Naive thymus-derived CD8-positive, alpha-beta T cell (primary cell): ENCODE measurements at regions not wholly inside any gene's neighbourhood (a gene's known extent, or its start where the extent isn't known, plus 50 kb on each side); places are given as distances from the start of the nearest gene placed in this dataset.
"Not testable (repeated sequence)": the region's sequence is repeated elsewhere in the genome, so short reads cannot be mapped to it uniquely, and the experiment has no call there.

Experiments used
- ATAC-seq, 2 donors: fragments of 150-1000 bp; cut with Tn5 transposase in 1 of 2; sonication (Bioruptor Pico), chemical (Tn5 transposase) in 1 of 2; 1 replicate in 1 of 2; 2 replicates in 1 of 2; pipeline ENCODE4 v1.10.0; 2021; ENCODE audit warnings: mild to moderate bottlenecking in 2 of 2, moderate library complexity in 2 of 2
- POLR2A ChIA-PET: fragments of 350-600 bp; sonication (Branson Sonifier 250); formaldehyde crosslinking; loops from one replicate; lab custom pipeline; 2021; ENCODE audit warnings: antibody characterized with exemption; lab: Charles Lee
- DNase-seq, 10 donors: peaks; one replicate each; pipeline versions ENCODE4 v3.0.0 to v3.0.0-alpha.2; 2020 to 2022
- H3K27ac Mint-ChIP-seq, 10 donors: one replicate each; pipeline ENCODE4 v1.8.0; 2020 to 2022; ENCODE audit warnings: mild to moderate bottlenecking in 10 of 10, mixed read lengths in 10 of 10, moderate library complexity in 4 of 10, inconsistent platforms in 1 of 10
- H3K27me3 Mint-ChIP-seq, 5 donors: one replicate each; pipeline ENCODE4 v1.8.0; 2021 to 2022; ENCODE audit warnings: mixed read lengths in 5 of 5
- H3K36me3 Mint-ChIP-seq, 3 donors: one replicate each; pipeline ENCODE4 v1.8.0; 2020 to 2022; ENCODE audit warnings: mixed read lengths in 3 of 3, mild to moderate bottlenecking in 2 of 3, inconsistent platforms in 1 of 3
- H3K4me1 Mint-ChIP-seq, 4 donors: one replicate each; pipeline ENCODE4 v1.8.0; 2021 to 2022; ENCODE audit warnings: mixed read lengths in 4 of 4
- H3K4me3 Mint-ChIP-seq, 10 donors: one replicate each; pipeline ENCODE4 v1.8.0; 2020 to 2022; ENCODE audit warnings: mild to moderate bottlenecking in 10 of 10, mixed read lengths in 10 of 10, moderate library complexity in 6 of 10, inconsistent platforms in 1 of 10
- H3K9me3 Mint-ChIP-seq, 9 donors: one replicate each; pipeline ENCODE4 v1.8.0; 2020 to 2022; ENCODE audit warnings: mixed read lengths in 9 of 9, mild to moderate bottlenecking in 3 of 9, inconsistent platforms in 1 of 9, moderate library complexity in 1 of 9

DNA sequence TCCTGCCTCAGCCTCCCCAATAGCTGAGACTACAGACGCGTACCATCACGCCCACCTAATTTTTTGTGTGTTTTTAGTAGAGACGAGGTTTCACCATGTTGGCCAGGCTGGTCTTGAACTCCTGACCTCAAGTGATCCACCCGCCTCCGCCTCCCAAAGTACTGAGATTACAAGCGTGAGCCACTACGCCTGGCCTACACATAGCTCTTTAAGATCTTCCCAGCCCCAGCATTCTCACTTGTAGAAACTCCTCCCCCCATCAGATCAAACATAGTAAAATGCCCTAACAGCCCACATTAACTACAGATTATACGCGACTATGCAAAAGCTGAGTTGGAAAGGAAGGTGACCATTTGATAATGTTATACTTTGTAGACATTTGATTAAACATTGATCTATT lies 634.8 kb downstream of the MATN1 start:
- ATAC-seq (no peak), DNase-seq (no peak)
- Mint-ChIP-seq H3K27ac (no peak overlapping the region), H3K27me3 (peaks cover 17 to 65% (median 49%) of the 10 kb centered on the region in 5 donors), H3K4me3 (no peak overlapping the region), H3K9me3 (peaks cover 2 to 39% (median 29%) of the 10 kb centered on the region in 9 donors), H3K36me3 (peaks cover 2 to 22% (median 3%) of the 10 kb centered on the region in 3 donors), H3K4me1 (peaks cover 0 to 7% (median 3%) of the 10 kb centered on the region in 4 donors)
- POLR2A ChIA-PET = no interaction called here

DNA sequence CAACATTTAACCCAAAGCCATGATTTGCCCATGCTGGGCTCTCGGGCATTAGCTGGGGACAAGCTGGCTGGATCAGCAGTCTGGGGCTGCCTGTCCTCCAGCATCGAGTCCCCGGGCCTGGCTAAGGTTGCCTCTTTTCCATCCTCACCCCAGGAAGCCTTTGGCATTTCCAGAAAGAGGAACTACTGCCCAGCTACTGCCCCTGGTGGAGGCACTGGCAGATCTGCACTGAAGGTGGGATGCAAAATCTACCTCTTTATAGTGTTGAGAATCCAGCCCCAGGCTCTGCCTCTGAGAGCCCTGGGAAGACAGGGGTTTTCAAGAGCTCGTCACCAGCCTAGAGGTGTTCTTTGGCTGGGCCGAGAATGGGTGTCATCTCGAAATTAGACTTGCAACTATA lies 635.9 kb downstream of the MATN1 start:
- H3K4me3 Mint-ChIP-seq = no peak overlapping the region
- H3K36me3 Mint-ChIP-seq = peaks cover 2 to 14% (median 2%) of the 10 kb centered on the region in 3 donors
- peaks cover 2 to 28% (median 20%) of the 10 kb centered on the region in 9 donors for H3K9me3 Mint-ChIP-seq
- H3K27me3 Mint-ChIP-seq = peaks cover 17 to 77% (median 59%) of the 10 kb centered on the region in 5 donors
- DNase-seq (no peak), ATAC-seq (no peak)
- no peak overlapping the region for H3K27ac Mint-ChIP-seq
- POLR2A ChIA-PET = interaction anchor here (0.7 kb wide), 1 partner anchor 802 kb away, joined by 4 read pairs; no protein-coding TSS in a partner anchor
- H3K4me1 Mint-ChIP-seq = peaks cover 0 to 7% (median 3%) of the 10 kb centered on the region in 4 donors

DNA sequence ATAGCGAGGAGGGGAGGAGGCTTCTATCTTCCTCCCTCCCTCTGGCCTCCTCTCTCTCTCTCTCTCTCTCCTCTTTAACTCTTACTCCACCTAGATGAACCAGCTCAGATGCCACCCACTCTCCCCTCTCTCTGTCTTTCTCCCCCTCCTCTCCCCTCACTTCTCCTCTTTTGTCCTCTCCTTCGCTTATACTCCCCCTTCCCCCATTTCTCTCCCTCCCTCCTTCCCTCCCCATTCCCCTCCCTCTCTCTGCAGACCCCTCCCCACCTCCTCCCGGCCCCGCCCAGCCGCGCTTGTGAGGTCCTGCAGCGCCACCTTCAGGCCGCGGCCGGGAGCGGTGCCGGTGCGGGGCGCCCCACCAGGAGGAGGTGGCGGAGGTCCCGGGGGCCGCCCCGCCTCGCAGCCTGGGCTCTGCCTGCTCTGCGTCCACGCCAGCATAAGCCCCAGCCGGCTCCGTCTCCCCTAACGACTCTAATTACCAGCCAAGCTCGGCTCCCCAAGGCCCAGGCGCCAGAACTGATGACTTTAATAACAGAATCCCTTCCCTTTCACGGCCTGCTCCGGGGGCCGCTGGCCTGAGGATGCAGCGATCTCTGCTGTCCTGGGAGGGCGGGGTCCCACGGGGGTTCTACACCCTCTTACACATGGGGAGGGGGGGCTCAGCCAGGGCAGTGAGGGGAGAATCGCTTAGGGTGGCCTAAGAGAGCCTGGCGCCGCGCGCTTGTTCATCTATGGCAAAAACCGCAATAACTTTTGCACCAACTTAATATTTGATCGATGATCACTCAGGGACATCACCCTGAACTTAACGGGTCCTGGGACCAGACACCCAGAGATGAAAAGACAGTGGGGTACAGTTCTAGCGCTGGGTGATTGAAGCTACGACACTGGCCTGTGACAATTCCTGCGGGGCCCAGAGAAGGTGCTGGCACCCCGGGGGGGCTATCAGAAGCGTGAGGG lies 637.3 kb downstream of the MATN1 start:
- H3K27ac Mint-ChIP-seq = peak overlapping the region in 1 of 10 donors; percentile 67
- H3K27me3 Mint-ChIP-seq = peaks cover 15 to 90% (median 67%) of the 10 kb centered on the region in 5 donors
- H3K9me3 Mint-ChIP-seq = peaks cover 0 to 14% (median 8%) of the 10 kb centered on the region in 9 donors
- peak overlapping the region in 1 of 10 donors; percentile 22 for H3K4me3 Mint-ChIP-seq
- H3K36me3 Mint-ChIP-seq = peaks cover 0 to 3% (median 0%) of the 10 kb centered on the region in 3 donors
- POLR2A ChIA-PET = no interaction called here
- ATAC-seq (no peak), DNase-seq (no peak)
- H3K4me1 Mint-ChIP-seq = peaks cover 0 to 7% (median 3%) of the 10 kb centered on the region in 4 donors

DNA sequence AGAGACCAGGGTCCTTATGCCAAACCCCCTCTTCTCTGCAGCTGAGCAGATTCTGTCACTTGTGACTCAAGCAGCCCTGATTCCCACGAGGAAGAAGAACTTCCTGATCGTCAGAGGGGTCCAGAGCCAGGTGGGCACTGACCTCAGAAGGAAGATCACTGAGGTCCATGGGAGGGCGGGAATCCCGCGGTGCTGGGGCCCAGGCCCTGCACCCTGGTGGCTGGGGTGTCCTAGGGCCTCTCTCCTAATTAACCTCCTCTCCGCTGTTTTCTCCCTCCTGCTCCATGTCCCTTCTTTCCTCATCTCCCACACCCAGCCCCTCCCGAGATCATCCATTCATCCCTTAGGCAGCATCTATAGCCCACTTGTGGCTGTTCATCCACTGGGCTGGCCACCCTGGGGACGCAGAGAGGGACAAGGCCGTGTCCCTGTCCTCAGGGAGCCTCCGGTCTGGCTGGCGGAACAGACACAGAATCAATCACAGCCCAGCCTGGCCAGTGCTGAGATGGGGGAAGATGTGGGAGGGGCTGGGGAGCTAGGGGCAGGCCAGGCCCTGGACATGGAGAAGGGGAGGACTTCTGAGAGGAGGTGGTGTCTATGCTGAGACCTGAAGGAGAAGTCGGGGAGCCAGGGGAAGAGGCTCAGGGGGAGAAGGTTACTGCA lies 638.3 kb downstream of the MATN1 start:
- H3K9me3 Mint-ChIP-seq = peaks cover 0 to 8% (median 5%) of the 10 kb centered on the region in 9 donors
- DNase-seq (peak in 1 of 10 donors; percentile 0), ATAC-seq (no peak)
- peaks cover 14 to 91% (median 70%) of the 10 kb centered on the region in 5 donors for H3K27me3 Mint-ChIP-seq
- no peaks in the 10 kb centered on the region for H3K36me3 Mint-ChIP-seq
- H3K27ac Mint-ChIP-seq = no peak overlapping the region
- H3K4me1 Mint-ChIP-seq = peaks cover 0 to 7% (median 3%) of the 10 kb centered on the region in 4 donors
- no peak overlapping the region for H3K4me3 Mint-ChIP-seq
- POLR2A ChIA-PET = no interaction called here

DNA sequence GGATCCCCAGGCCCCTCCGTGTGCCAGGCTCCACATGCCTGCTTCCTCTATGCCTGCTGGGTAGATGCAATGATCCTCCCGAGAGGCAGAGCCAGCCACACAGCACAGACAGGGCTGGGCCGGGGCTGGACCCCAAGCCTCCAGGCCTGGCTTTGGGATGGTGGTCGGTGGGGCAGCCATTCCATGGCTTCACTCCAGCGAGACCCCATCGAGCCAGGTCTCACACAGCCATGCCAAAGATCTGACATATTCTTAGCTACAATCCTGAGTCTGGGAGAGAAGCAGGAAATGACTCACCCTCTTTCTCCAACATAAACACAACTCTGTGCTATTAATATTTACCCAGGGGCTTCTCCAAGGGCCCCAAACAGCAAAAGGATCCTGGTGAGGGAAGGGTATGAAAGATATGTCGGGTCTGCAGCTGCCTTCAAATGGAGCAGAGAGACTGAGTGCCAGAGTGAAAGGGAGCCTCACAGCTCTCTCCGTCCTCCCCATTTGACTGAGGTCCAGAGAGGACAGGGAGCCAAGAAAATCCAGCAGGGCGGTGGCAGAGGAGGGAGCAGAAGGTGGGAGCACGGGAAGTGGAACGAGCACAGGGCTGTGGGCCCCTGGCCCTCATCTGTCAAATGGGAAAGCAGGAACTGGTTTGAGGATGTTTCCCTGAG lies 639.5 kb downstream of the MATN1 start:
- POLR2A ChIA-PET = no interaction called here
- H3K4me3 Mint-ChIP-seq = no peak overlapping the region
- no peak overlapping the region for H3K27ac Mint-ChIP-seq
- ATAC-seq (no peak), DNase-seq (no peak)
- H3K9me3 Mint-ChIP-seq = peaks cover 0 to 2% (median 0%) of the 10 kb centered on the region in 9 donors
- peaks cover 9 to 80% (median 60%) of the 10 kb centered on the region in 5 donors for H3K27me3 Mint-ChIP-seq
- H3K4me1 Mint-ChIP-seq = peaks cover 0 to 6% (median 2%) of the 10 kb centered on the region in 4 donors
- no peaks in the 10 kb centered on the region for H3K36me3 Mint-ChIP-seq

DNA sequence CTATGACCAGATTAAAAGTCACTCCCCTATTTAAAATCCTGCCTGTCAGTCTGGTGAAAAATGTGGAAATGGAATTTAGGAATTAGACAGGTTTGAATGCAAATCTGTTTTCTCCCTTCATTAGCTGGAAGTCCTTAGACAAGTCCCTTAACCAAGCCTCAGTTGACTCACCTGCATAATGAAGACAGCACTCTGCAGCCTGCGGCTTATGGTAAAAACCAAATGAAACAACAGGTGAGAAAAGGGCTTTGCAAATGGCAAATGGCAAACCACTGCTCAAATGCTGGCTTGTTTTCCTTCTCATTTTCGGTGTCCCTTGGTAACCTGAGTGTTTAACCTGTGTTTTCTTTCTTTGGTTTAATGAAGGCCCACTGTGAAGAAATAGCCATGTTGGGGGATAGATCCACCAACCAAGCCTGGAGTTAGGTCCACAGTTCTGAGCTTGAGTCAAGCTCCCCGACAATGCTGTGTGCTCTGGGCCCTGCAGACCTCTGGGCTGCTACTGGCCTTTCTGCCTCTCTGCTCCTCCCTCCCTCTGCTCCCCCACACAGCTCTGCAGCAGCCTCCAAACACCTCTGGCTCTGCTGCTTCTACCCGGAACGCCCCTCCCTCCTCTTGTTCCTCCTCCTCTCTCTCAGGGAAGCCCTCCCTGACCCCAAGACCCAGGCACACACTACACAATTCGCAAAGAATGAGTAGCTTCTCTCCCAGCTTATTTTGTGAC lies 641.8 kb downstream of the MATN1 start:
- peaks cover 2 to 58% (median 48%) of the 10 kb centered on the region in 5 donors for H3K27me3 Mint-ChIP-seq
- peaks cover 0 to 3% (median 1%) of the 10 kb centered on the region in 4 donors for H3K4me1 Mint-ChIP-seq
- H3K9me3 Mint-ChIP-seq = no peaks in the 10 kb centered on the region
- H3K27ac Mint-ChIP-seq = peak overlapping the region in 1 of 10 donors; percentile 60
- ATAC-seq (no peak), DNase-seq (no peak)
- POLR2A ChIA-PET = no interaction called here
- H3K4me3 Mint-ChIP-seq = no peak overlapping the region
- no peaks in the 10 kb centered on the region for H3K36me3 Mint-ChIP-seq

DNA sequence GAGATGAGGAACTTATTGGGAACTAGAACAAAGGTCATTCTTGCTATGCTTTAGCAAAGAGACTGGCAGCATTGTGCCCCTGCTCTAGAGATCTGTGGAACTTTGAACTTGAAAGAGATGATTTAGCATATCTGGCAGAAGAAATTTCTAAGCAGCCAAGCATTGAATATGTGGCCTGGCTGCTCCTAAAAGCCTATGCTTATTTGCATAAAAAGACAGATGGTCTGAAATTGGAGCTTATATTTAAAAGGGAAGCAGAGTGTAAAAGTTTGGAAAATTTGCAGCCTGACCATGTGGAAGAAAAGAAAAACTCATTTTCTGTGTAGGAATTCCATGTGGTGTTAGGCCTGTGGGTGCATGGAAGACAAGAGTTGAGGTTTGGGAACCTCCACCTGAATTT lies 647.5 kb downstream of the MATN1 start:
- peaks cover 3 to 30% (median 11%) of the 10 kb centered on the region in 5 donors for H3K27me3 Mint-ChIP-seq
- H3K36me3 Mint-ChIP-seq, ATAC-seq, DNase-seq, POLR2A ChIA-PET, H3K27ac Mint-ChIP-seq, H3K9me3 Mint-ChIP-seq, H3K4me3 Mint-ChIP-seq, H3K4me1 Mint-ChIP-seq: not testable (repeated sequence)

DNA sequence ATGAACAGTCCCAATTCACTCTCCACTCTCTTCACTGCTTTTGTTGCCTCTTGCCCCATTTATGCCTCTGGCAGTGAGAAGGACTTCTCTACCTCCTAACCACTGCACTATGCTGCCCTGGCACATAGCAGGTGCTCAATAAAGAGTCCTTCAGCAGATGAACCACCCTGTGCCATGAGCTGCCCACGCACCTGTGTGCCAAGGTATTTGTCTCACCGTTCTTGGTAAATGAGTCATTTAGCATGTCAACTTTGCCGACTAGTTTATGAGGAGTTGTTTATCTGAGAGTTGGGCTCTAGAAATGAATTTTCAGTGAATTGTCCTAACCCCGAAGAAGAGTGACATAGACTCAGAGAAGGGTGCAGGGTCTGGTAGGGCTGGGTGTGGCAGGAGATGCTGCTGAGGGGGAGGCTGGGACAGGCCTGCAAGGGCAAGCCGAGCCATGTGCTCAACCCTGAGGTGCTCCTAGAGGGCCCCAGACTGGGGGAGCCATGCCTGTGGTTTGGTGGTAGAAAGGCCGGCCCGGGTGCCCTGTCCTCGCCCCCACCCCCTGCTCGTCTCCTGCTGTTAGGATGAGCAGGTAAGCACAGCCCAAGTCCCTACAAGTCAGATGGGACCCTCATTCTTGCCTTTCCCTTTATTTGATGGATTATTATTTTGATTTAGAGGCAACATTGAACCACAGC lies 654.5 kb downstream of the MATN1 start:
- no peaks in the 10 kb centered on the region for H3K4me1 Mint-ChIP-seq
- peaks cover 0 to 37% (median 21%) of the 10 kb centered on the region in 5 donors for H3K27me3 Mint-ChIP-seq
- H3K9me3 Mint-ChIP-seq = no peaks in the 10 kb centered on the region
- no peaks in the 10 kb centered on the region for H3K36me3 Mint-ChIP-seq
- POLR2A ChIA-PET = no interaction called here
- DNase-seq = no peak
- no peak for ATAC-seq
- H3K27ac Mint-ChIP-seq = no peak overlapping the region
- H3K4me3 Mint-ChIP-seq = no peak overlapping the region

DNA sequence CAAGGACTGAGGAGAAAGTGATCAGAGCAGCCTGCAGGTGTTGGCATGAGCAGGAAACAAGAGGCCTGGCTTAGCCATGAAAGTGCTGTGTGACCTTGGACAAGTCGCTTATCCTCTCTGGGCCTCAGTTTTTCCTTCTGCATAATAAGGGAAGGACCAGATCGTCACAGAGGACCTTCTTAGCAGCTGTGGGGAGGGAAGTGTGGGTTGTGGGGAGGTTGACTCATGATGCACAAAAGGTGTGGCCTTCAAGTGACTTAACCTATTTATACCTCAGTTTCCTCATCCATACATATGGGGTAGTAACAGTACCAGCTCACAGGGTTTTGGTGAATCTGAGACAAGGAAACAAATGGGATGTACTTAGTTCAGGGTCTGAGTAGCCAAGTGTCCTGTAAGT lies 658.8 kb downstream of the MATN1 start:
- H3K36me3 Mint-ChIP-seq = no peaks in the 10 kb centered on the region
- H3K27me3 Mint-ChIP-seq = peaks cover 0 to 9% (median 7%) of the 10 kb centered on the region in 5 donors
- no peak for ATAC-seq
- POLR2A ChIA-PET = no interaction called here
- H3K9me3 Mint-ChIP-seq = no peaks in the 10 kb centered on the region
- no peaks in the 10 kb centered on the region for H3K4me1 Mint-ChIP-seq
- no peak overlapping the region for H3K4me3 Mint-ChIP-seq
- H3K27ac Mint-ChIP-seq = no peak overlapping the region
- no peak for DNase-seq

DNA sequence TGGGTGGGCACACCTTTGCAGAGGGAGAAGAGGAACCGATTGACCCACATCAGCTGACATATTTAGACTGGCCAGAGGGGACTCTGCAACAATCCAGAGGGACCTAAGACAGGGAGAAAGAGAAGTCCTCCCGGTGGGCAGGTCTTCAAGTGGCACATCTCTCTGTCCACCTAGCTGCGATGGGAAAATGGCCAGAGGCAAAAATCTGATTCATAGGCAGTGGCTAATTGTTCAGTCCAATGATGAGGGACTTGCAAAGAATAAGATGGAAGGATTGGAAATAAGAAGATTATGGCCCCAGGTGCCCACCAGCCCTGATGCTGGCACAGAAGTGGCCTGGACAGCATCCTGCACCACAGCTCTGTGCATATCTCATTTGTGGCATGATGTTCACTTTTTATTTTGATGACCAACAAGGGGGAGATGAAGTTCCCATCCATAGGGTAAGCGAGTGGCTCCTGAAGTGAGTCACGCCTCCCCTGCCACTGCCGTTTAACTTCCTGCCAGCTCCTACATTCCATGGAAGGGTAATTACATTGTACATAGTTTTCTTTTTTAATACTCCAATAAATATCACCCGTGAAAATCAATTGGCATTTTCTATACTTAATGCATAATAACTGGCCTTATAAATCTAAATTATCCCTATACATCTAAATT lies 659.6 kb downstream of the MATN1 start:
- Mint-ChIP-seq H3K4me3 (no peak overlapping the region), H3K4me1 (no peaks in the 10 kb centered on the region)
- POLR2A ChIA-PET = no interaction called here

More for the DNA sequence above, 659.6 kb downstream of the MATN1 start:
- DNase-seq = peak in 1 of 10 donors; percentile 32
- Mint-ChIP-seq H3K27ac (no peak overlapping the region), H3K36me3 (no peaks in the 10 kb centered on the region), H3K27me3 (peaks cover 2 to 9% (median 7%) of the 10 kb centered on the region in 5 donors), H3K9me3 (no peaks in the 10 kb centered on the region)
- no peak for ATAC-seq
